ENCODE measurements at regions not wholly inside any gene's neighbourhood (a gene's known extent, or its start where the extent isn't known, plus 50 kb on each side); places are given as distances from the start of the nearest gene placed in this dataset.

DNA sequence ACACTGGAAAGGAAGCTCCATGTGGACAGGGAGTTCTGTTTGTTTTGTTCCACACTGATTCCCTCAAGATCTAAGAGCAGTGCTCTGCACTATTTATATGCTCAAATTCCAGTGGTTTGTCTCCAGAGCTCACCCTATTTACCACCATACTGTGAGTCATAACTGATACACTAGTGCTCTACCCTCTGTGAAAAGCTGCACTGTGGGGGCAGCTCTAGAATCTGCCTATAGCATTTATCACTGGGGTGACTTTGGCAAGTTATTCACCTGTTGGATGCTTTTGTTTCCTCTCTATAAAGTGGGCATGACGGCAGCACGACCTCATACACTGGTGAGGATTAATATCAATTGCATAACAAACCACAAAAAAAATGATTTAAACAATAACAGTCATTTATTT is 307.8 kb downstream of the NR2F1-AS1 start:
- H3K27me3 ChIP-seq = no peaks in the 10 kb centered on the region
- ATAC-seq (no peak), DNase-seq (no peak)
- no peaks in the 10 kb centered on the region for H3K36me3 ChIP-seq
- H3K27ac ChIP-seq = no peak overlapping the region
- intact Hi-C loops (cut with DNase I) = no loop called here
- H3K4me3 ChIP-seq = no peak overlapping the region
- H3K9me3 ChIP-seq = no peaks in the 10 kb centered on the region
- WGBS, 4 donors = 66 to 95% (median 90%) methylated on average over 2 of the region's 2 CpGs
- TF ChIP-seq POLR2A (IDR thresholded peaks at IDR 0.05) = no peak
- no peak for TF ChIP-seq CTCF (IDR thresholded peaks at IDR 0.05)
- H3K4me1 ChIP-seq = no peaks in the 10 kb centered on the region

GRCh38 chr5:93272108-93272507 is 308.9 kb downstream of the NR2F1-AS1 start:
- no peak for ATAC-seq
- intact Hi-C loops (cut with DNase I) = no loop called here

DNA sequence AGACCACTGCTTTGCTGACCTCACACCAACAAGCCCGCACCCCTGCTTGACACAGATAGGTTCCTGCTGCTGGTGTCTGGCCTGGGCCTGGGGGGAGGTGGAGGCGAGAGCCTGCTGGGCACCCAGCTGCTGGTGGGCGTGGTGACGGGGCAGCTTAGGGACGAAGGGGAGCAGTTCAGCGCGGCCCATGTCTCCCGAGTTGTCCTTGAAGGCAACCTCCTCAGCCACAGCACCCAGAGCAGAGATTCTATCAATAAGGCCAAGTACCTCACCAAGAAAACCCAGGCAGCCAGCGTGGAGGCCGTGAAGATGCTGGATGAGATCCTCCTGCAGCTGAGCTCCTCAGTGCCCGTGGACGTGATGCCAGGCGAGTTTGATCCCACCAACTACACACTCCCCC is 313.3 kb downstream of the NR2F1-AS1 start:
- ATAC-seq (no peak), DNase-seq (no peak)
- no peak for TF ChIP-seq CTCF (IDR thresholded peaks at IDR 0.05)
- no peak for TF ChIP-seq POLR2A (IDR thresholded peaks at IDR 0.05)
- Histone ChIP-seq H3K9me3 (no peaks in the 10 kb centered on the region), H3K27me3 (no peaks in the 10 kb centered on the region), H3K36me3 (no peaks in the 10 kb centered on the region), H3K27ac (no peak overlapping the region), H3K4me3 (no peak overlapping the region), H3K4me1 (no peaks in the 10 kb centered on the region)
- intact Hi-C loops (cut with DNase I) = no loop called here
- WGBS, 4 donors = 91 to 94% (median 93%) methylated on average over 9 to 13 of the region's 13 CpGs

More at GRCh38 chr5:93272108-93272507, 308.9 kb downstream of the NR2F1-AS1 start:
- no peaks in the 10 kb centered on the region for H3K9me3 ChIP-seq
- no peaks in the 10 kb centered on the region for H3K4me1 ChIP-seq
- 74 to 78% (median 75%) methylated on average over 5 of the region's 5 CpGs for WGBS, 4 donors
- no peak overlapping the region for H3K4me3 ChIP-seq
- no peak for TF ChIP-seq POLR2A (IDR thresholded peaks at IDR 0.05)
- TF ChIP-seq CTCF (IDR thresholded peaks at IDR 0.05) = no peak
- no peak for DNase-seq
- H3K27ac ChIP-seq = no peak overlapping the region
- H3K27me3 ChIP-seq = no peaks in the 10 kb centered on the region
- H3K36me3 ChIP-seq = no peaks in the 10 kb centered on the region

GRCh38 chr5:93267276-93267675 is 313.7 kb downstream of the NR2F1-AS1 start:
- 95 to 98% (median 96%) methylated on average over 20 of the region's 20 CpGs for WGBS, 4 donors
- Histone ChIP-seq H3K4me1 (no peaks in the 10 kb centered on the region), H3K36me3 (no peaks in the 10 kb centered on the region), H3K4me3 (no peak overlapping the region), H3K9me3 (no peaks in the 10 kb centered on the region), H3K27ac (no peak overlapping the region), H3K27me3 (no peaks in the 10 kb centered on the region)
- no peak for TF ChIP-seq CTCF (IDR thresholded peaks at IDR 0.05)
- TF ChIP-seq POLR2A (IDR thresholded peaks at IDR 0.05) = no peak
- intact Hi-C loops (cut with DNase I) = no loop called here
- DNase-seq = no peak
- ATAC-seq = no peak

All from heart left ventricle (tissue), 16 donors.